NCI-H2227 treated with DMSO at 0.1 percent for 48 hours (cell line): ENCODE measurements at regions not wholly inside any gene's neighbourhood (a gene's known extent, or its start where the extent isn't known, plus 50 kb on each side); places are given as distances from the start of the nearest gene placed in this dataset.
"Not testable (repeated sequence)": the region's sequence is repeated elsewhere in the genome, so short reads cannot be mapped to it uniquely, and the experiment has no call there.

Source experiments
- DNase-seq: peaks from one replicate; lab custom pipeline; 2025; lab: John Stamatoyannopoulos, UW

DNA sequence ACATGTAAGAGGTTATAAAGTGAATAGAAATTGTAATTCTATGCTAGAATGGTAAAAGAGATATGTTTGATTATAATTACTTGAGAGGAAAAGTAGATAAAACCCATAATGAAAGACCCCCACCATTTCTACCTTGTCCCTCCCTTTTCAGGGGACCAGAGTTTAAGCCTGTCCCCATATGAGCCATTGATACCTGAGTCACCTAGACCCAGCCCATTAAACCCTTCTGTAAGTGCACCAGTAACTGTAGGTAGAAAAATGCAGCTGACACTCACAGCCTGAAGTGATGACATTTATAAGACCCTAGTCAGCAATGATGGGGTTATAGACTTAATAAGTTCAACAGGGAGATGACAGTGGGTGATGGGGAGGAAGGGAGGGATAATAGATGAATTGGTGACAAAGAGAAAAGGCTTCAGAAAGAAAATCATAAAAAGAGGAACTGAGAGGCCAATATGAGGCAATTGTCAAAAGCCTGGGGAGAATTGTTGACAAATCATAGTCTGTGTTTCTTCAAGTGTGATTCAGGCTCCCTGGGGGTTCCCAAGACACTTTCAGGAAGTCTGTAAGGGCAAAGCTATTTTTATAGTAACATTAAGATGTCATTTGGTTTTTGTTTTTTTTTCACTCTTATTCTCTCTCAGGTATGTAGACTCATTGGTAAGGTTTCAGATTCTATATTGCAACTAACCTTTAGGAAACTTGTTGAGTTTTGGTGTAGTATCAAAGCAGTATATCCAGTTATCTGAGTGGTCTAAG lies 544.2 kb downstream of the SATB2 start:
- no peak for DNase-seq

DNA sequence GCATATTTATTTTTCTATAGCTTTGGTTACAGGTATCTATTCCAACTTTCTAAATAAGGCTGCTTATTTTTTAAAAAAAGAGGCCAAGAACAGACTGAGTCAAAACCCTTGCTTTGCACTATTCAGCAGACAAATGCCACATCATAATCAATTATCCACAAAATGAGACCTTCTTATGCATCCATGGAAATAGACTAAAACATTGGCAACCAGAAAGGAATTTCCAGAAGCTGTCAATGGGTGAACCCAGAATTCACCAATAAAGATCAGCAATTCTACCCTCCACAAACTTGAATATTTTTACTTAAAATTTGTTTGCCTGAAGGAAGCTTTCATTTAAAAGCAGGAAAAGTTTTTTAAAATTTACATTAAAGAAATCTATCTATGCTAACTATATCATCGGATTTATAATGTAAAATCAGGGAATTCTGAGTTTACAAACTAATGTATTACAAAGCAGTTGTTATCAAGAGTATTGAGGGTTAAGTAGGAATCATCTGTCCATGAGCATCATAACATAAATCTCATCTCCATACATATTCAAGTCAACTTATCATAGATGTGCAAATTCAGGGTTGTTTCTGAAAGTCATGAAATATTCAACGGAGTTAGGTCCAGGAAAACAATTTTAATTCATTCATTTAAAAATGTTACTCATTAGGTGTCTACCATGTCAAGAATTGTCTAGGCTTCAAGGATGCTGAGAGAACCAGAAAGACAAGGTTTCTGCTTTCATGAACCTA lies 548.0 kb downstream of the SATB2 start:
- no peak for DNase-seq

DNA sequence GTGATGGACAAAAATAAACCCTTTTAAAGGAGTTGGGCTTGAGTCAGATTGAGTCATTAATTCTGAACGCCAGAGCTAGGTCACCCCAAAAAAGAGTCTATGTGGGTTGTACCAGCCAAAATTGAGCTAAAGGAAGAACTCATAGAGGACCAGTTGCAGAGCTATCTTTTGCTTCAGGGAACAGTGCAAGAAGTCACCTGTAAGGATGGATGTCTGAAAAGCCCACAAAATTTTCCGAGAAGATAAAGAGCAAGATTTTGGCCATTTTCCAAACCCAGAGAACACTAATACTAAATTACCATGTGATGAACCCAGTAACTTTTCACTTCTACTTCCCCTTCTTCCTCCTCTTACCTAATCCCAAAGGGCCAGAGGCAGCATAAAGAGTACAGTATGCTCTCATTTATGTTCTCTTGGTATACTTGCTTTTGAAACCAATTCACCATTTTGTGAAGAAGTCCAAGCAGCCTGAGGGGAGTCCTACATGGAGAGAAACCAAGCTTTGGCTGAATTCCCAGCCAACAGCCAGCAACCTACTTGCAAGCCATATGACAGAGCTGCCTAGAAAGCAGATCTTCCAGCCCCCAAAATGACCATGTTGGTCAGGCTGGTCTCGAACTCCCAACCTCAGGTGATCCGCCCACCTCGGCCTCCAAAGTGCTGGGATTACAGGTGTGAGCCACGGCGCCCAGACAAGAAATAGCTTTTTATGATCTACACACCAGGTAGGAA lies 551.7 kb downstream of the SATB2 start:
- no peak for DNase-seq

DNA sequence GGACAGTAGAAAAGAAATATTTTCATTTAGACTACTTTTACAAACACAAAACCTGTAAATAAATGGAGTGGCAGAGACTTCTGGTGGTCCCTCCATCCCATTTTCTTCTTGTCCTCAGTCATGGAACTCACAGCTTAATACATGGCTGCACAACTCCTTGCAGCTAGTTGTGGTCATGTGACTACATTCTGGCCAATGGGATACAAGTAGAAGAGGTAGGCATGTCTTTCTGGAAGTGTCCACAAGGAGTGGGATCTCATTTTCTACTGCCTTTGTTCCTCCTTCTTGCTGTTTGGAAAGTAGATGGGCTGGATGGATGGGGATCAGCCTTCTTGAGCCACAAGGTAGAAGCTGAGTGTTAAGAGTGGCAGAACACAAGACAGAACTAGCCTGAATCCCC lies 555.8 kb downstream of the SATB2 start:
- DNase-seq, result no peak

DNA sequence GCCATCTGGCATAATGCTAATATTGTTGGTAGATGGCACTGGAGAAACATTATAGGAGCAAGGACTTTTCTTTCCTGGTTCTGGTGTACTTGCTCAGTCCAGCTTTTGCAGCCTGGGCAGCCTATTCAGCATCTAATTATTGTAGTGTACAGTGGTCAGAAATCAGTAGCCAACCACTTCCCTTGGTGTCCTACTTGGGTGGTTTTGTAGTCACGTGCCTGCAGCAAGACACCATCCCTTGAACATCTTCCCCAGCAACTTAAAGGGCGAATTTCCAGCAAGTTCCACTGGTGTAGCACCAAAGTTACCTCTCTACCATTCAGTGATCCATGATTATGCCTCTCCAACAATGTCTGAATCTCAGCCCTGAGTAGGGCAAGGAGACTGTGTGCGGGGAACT lies 557.6 kb downstream of the SATB2 start:
- DNase-seq, result no peak

DNA sequence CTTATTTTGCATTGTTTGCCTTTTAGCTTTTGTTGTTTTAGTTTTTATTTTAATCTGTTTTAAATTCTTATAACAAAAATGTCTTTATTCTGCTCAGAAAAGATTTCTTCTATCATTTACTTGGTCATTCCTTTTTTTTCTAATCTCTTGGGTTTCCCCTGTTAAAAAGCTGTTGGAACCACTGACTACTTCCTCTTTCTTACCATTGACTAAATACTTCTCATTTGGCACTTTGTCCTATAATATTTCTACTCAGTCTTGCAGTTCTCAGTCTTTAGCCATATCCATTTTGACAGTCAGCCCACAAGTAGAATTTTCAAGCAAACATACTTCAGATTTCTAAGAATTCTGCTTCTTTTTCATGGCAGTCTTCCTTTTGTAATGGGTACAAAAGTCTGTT lies 567.2 kb downstream of the SATB2 start:
- no peak for DNase-seq

DNA sequence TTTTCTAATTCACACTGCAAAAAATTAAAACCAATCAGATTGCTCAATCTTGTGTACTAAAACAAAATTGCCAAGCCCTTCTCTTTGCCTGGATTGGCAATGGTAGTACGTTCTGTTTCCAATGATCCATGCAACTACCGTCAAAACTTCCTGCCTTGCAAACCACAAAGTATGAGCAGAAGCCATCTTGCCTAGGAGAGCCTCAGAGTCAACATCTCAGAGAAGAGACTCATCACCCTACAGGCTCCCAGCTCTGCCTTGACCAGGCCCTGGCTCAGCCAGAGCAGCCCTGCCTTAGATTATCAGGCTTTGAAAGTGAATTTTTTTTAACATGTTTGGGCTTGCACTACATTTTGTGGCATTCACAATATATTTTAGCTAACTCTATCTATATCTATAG lies 574.1 kb downstream of the SATB2 start:
- DNase-seq, result no peak

DNA sequence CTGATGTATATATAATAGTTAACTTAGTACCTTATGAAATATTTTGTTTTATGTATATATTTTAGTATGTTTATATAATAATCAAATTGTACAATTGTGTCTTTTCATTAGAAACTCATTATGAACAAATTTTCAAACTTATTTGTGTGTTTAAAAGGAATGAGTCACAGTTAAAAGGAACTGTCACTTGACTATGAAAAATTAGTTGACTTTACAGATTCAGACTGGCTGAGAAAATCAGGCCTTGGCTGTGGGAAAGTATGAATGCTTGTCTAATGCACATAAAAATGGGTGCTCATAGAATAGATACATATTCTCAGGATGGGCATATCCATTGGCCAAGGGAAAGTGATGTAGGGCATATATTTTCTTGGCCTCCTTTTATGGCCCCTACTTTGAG lies 576.8 kb downstream of the SATB2 start:
- DNase-seq, result no peak

DNA sequence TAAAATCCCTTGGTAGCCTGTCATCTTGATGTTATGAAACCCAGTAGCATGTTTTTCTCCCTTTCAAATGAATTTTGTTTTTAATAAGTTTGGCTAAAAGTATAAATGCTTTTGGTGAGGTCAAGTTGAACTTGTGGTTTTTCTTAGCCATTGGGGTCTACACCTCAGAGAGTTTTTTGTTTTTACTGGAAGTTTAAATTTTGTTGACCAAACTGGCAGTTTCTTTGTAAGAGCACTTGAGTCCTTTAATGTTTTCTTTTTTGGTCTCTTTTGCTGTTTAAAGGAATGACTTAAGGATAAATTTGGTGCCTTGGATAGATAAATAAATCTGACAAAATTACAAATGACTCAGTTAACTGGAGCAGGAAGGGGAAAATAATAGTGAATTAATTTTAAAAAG lies 577.3 kb downstream of the SATB2 start:
- no peak for DNase-seq

DNA sequence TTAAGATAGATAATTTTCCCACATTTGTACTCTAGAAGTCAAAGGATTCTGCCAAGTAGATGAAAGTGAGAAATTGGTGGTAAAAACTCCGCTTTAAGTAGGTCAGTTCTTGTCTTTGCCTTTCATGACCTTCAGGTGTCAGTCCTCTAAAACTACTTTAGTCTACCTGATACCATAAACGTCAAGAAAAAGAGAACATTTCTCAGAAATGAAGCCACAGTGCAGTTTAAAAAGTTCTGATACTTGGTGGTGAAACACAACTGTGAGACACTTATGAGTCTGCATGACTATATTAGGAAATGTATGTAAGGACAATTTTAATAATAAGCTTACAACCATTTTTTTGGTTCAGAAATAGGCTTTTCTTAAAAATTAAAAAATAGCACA lies 583.3 kb downstream of the SATB2 start:
- no peak for DNase-seq

DNA sequence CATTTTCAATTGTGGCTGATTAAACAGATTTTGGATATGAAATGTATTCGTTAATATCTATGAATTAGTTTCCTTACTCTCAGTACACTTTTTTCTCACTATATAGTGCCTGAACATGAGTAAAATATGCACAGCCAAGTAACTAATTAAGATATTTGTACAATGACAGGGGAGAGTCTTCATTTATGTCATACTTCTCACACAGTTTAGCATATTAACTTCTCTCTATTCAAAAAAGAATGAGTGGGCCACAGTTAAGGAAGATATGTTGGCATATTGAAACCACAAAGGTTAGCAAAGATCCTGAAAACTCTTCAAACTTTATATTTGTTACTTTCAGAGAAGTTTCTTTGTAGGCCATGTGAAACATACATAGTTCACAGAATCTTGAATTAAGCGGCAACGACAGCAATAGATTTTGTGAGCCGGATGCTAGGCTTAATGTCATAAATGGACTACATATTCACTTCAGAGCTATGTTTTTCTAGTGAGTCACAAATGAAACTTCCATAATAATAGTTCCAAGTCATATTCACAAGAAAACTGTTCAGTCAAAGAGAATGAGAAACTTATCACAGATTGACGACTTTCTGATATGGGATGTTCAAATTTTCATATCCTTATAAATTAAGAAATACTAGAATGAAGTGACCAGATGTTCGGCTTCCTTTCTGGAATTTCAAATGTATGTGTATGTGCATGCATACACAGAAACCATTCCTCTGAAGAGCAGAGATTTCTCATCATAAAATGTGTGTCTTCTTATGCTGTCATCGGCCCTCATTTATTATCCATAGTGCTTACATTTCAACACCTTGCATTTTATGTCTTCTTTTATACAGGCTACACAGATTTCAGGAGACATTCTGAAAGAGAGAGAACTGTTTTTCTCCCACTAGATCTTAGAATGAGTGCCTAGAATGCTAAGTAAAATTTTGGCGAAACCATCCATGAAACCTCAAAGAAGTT lies 584.0 kb downstream of the SATB2 start:
- no peak for DNase-seq

DNA sequence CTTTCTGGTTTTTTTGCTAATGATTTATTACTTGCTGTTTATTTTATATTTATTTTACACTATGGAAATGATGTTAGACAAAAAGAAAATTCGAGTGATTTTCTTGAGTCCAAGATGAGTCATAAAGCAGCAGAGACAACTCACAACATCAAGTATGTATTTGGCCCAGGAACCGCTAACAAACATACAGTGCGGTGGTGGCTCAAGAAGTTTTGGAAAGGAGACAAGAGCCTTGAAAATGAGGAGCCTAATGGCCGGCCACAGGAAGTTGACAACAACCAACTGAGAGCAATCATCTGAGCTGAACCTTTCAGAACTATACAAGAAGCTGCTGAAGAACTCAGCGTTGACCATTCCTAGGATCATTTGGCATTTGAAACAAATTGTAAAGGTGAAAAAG lies 594.1 kb downstream of the SATB2 start:
- no peak for DNase-seq

DNA sequence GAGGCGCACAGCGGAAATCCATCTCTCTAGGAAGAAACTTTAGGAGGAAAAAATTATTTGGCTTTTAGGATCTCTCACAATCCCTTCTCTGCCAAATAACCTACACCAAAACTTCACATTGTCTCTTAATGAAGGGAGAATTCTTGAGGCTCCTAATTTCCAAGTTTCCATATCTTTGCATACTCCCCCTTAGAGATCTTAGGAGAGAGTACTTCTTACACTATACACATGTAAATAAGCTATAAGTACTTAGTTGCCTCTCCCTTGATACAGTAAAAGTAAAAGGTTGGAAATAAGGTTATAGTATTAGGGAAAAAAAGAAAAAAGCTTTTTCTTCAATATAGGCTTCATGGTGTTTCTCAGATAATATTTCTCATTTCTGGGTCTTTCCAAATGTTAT lies 596.7 kb downstream of the SATB2 start:
- DNase-seq, result no peak

DNA sequence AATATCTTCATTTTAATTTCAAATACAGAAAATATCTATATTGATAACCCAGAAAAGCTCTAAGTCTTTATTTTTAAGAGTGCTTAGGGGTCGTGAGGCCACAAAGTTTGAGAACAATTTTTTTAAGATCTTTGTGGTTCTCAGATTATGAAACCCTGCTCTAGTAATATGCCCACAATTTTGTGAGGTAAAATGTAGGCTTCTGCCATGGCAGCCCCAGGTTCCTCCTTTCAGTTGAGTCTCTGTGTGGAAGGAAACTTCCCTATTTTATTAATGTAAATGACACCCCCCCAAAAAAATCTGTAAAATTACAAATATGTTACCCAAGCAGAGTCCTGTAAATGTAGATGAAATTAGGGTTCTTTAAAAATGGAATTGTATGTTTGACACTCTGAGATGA lies 600.5 kb downstream of the SATB2 start:
- DNase-seq, result no peak

DNA sequence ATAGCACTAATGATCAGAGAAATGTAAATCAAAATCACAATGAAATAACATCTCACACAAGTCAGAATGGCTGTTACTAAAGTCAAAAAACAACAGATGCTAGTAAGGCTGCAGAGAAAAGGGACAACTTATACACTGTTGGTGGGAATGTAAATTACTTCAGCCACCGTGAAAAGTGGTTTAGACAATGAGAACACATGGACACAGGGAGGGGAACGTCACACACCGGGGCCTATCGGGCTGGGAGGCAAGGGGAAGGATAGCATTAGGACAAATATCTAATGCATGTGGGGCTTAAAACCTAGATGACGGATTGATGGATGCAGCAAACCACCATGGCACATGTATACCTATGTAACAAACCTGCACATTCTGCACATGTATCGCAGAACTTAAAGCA lies 602.0 kb downstream of the SATB2 start:
- DNase-seq, result not testable (repeated sequence)

DNA sequence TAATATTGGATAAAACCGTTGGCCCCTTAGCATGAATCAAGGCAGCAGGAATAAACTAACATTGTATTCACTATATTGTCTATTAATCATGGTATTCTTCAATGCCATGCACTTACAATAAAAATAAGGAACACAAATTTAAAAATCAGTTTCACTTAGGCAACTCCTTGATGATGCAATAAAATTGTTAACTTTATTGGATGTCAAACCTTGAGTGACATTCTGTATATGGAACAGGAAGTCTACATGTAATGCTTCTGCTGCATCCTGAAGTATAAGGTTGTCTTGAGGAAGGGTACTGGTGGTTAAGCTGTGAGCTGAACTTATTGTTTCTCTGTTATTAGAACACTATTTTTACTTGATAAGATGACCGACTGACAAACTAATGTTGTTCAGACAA lies 605.5 kb downstream of the SATB2 start:
- no peak for DNase-seq

DNA sequence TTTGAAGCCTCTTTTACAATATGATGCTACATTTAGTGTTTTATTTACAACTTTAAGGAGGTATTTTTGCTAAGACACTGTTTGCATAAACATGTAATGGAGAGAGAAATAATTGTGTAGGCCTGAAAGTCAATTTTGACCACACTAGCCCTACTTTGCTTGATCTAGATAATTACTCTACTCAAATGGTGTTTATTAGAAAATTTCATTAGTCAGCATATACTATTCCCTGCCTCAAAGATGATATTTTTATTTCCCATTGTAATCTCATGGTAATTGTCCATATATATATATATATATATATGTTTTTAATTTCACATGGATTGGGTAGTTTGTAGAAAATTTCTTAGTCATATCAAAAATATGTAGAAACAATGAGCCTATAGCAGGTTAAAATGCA lies 632.2 kb downstream of the SATB2 start:
- no peak for DNase-seq

DNA sequence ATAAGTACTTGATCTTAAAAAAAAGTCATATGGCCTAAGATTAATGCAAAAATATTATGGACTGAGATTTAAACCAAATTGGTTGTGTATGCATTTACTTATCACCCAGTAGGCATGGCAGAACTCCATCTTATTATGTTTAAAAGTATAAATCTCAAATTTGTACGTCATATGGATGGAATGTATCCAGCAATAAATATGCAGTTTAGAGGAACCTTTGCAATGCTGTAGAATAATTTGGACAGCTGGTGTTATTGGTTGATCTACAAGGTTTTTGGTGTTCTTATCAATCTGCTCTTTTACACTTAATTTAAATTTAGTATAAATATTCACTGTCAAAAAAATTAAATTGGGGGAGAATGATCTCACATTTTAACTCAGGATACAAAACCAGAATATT lies 640.2 kb downstream of the SATB2 start:
- DNase-seq, result no peak

DNA sequence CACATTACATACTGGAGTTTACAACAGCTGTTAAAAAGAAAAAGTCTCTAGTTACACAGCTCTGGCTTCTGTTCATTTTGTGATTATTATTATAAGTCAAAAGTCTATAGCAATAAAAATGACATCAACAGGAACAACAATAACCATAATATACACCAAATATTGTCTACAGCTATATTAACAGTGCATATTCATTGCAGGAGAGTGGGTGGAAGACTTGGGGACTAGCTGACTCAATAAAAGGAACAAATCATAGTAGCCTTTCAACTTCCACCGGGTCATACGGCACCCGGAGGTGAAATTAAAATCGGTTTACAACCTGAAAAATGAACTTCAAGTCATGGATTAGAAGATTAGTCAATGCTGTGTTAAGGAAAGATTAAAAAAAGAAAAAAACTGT lies 642.1 kb downstream of the SATB2 start:
- DNase-seq, result no peak

DNA sequence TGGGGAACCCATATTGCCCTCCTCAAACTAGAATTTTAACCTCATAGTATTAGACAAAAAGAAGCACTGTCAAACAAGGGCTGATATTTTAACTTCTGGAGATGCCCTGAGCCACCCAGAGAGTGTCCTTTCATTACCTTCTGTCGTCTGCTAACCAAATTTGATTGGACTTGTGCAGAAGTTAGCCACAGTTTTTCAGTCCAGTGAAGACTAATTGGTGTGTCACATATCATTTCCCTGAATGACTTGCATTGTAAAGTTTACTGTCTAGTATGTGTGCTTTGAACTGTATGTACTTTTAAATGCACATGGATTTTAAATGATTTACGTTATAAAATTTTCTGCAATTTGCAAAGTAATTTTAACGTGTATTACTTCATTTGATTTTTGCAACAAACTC lies 646.5 kb downstream of the SATB2 start:
- DNase-seq, result no peak

DNA sequence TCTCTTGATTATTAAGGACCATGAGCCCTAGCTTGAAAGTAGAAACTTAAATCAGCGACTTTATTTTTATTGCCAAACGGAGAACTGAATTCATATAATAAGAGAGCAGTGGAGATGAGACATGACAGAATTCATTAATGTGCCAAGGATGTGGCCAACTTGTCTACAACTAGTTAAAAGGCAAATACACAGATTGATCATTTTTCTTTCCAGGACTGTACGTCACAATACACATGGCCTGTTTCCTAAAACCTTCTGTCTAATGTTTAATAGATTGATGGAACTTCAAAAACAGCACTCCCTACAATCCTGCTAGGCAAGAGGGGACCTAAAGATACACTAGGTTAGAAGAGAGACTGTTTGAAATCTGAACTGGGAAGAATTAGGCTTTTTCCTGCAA lies 647.8 kb downstream of the SATB2 start:
- no peak for DNase-seq

DNA sequence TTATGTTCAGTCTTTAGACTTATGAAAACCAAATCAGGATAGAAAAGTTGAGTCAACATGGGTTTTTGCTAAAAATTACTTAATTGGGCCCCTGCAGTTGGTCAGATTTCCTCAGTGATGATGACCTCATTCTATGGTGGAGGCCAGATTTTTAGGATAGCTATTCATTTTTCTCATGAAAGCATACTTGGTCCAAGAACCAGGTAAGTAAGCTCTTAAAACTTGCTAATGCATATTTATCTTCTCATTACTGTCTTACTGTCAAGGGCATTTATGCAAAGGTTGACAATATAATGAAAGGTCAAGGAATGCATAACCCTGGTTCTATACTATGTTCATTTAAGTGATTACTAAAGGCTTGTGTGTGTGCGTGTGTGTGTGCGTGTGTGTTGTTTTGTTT lies 650.6 kb downstream of the SATB2 start:
- no peak for DNase-seq
